Mesenchymal stem cell (in vitro differentiated cells and primary cell): ENCODE measurements at regions not wholly inside any gene's neighbourhood (a gene's known extent, or its start where the extent isn't known, plus 50 kb on each side); places are given as distances from the start of the nearest gene placed in this dataset.
A peak's percentile ranks its signal among the peaks of the same experiment; 100 is the strongest.
"Not testable (repeated sequence)": the region's sequence is repeated elsewhere in the genome, so short reads cannot be mapped to it uniquely, and the experiment has no call there.

ENCODE experiments used
- DNase-seq: peaks from one replicate; pipeline ENCODE4 v3.0.0-alpha.2; 2013
- H2AFZ ChIP-seq: one replicate; pipeline ENCODE4 v1.6.1; 2013; ENCODE audit warnings: low read depth, mild to moderate bottlenecking, control low read depth, inconsistent platforms, low read length, moderate library complexity
- H2AK5ac ChIP-seq: 2 replicates; pipeline ENCODE4 v1.6.1; 2013; ENCODE audit warnings: low read length, moderate library complexity, mild to moderate bottlenecking, inconsistent platforms; ENCODE audit not compliant: severe bottlenecking
- H2BK120ac ChIP-seq: one replicate; pipeline ENCODE4 v1.6.1; 2013; ENCODE audit warnings: low read depth, mild to moderate bottlenecking, inconsistent platforms, low read length, moderate library complexity
- H2BK12ac ChIP-seq, 2 experiments: one replicate each; pipeline ENCODE4 v1.6.1; 2013; ENCODE audit warnings: inconsistent platforms in 2 of 2, low read length in 2 of 2, mild to moderate bottlenecking in 2 of 2, moderate library complexity in 2 of 2, control low read depth in 1 of 2
- H2BK15ac ChIP-seq: one replicate; pipeline ENCODE4 v1.6.1; 2013; ENCODE audit warnings: mild to moderate bottlenecking, low read depth, inconsistent platforms; ENCODE audit not compliant: poor library complexity, severe bottlenecking
- H2BK5ac ChIP-seq: 2 replicates; pipeline ENCODE4 v1.6.1; 2013; ENCODE audit warnings: low read depth, mild to moderate bottlenecking, low read length, control low read depth, inconsistent platforms; ENCODE audit not compliant: poor library complexity, severe bottlenecking
- H3K14ac ChIP-seq, 2 experiments: one replicate each; pipeline ENCODE4 v1.6.1; 2013; ENCODE audit warnings: inconsistent platforms in 2 of 2, low read length in 2 of 2, control low read depth in 1 of 2, mild to moderate bottlenecking in 1 of 2, moderate library complexity in 1 of 2
- H3K18ac ChIP-seq, 2 experiments: one replicate each; pipeline ENCODE4 v1.6.1; 2013; ENCODE audit warnings: inconsistent platforms in 2 of 2, low read length in 2 of 2, control low read depth in 1 of 2, low read depth in 1 of 2, mild to moderate bottlenecking in 1 of 2
- H3K23ac ChIP-seq, 2 experiments: one replicate each; pipeline ENCODE4 v1.6.1; 2013; ENCODE audit warnings: inconsistent platforms in 2 of 2, low read length in 2 of 2, mild to moderate bottlenecking in 2 of 2, moderate library complexity in 2 of 2, control low read depth in 1 of 2
- H3K27ac ChIP-seq: 2 replicates; pipeline ENCODE4 v1.5.1; 2013; ENCODE audit warnings: mild to moderate bottlenecking, moderate library complexity, low read length, control low read depth, inconsistent platforms; ENCODE audit not compliant: poor library complexity, severe bottlenecking
- H3K27me3 ChIP-seq, 2 experiments: 2 replicates each; pipeline versions ENCODE4 v1.6.1 to v1.7.0; 2013; ENCODE audit warnings: low read length in 2 of 2, mild to moderate bottlenecking in 2 of 2, moderate library complexity in 2 of 2, control low read depth in 1 of 2, inconsistent platforms in 1 of 2; ENCODE audit not compliant: control insufficient read depth in 1 of 2, insufficient read depth in 1 of 2
- H3K36me3 ChIP-seq, 2 experiments: 2 replicates each; pipeline versions ENCODE4 v1.6.1 to v1.7.0; 2013; ENCODE audit warnings: low read length in 2 of 2, control low read depth in 1 of 2, inconsistent platforms in 1 of 2, low read depth in 1 of 2, mild to moderate bottlenecking in 1 of 2; ENCODE audit not compliant: insufficient read depth in 2 of 2, control insufficient read depth in 1 of 2
- H3K4ac ChIP-seq, 2 experiments: one replicate each; pipeline ENCODE4 v1.6.1; 2013; ENCODE audit warnings: inconsistent platforms in 2 of 2, low read length in 2 of 2, mild to moderate bottlenecking in 2 of 2, moderate library complexity in 2 of 2, control low read depth in 1 of 2, low read depth in 1 of 2
- H3K4me1 ChIP-seq: 2 replicates; pipeline ENCODE4 v1.6.1; 2013; ENCODE audit warnings: low read depth, low read length, control low read depth; ENCODE audit not compliant: control insufficient read depth, insufficient read depth
- H3K4me2 ChIP-seq: 2 replicates; pipeline ENCODE4 v1.6.1; 2013; ENCODE audit warnings: low read length, mild to moderate bottlenecking, inconsistent platforms; ENCODE audit not compliant: poor library complexity, severe bottlenecking
- H3K4me3 ChIP-seq, 2 experiments: 2 replicates each; pipeline versions ENCODE4 v1.5.1 to v1.7.0; 2013; ENCODE audit warnings: low read length in 2 of 2, mild to moderate bottlenecking in 2 of 2, control low read depth in 1 of 2, low read depth in 1 of 2; ENCODE audit not compliant: insufficient read depth in 1 of 2
- H3K79me1 ChIP-seq: replicated peaks from 2 replicates; pipeline ENCODE4 v1.6.1; 2013; ENCODE audit warnings: mild to moderate bottlenecking, control low read depth, low read length, inconsistent platforms; ENCODE audit not compliant: poor library complexity, severe bottlenecking
- H3K9ac ChIP-seq: 2 replicates; pipeline ENCODE4 v1.7.0; 2013; ENCODE audit warnings: mild to moderate bottlenecking, low read length, moderate library complexity
- H3K9me3 ChIP-seq: 2 replicates; pipeline ENCODE4 v1.7.0; 2013; ENCODE audit warnings: mild to moderate bottlenecking, low read length; ENCODE audit not compliant: control insufficient read depth
- H4K8ac ChIP-seq: one replicate; pipeline ENCODE4 v1.6.1; 2013; ENCODE audit warnings: inconsistent platforms, mild to moderate bottlenecking, low read length, moderate library complexity
- H4K91ac ChIP-seq: one replicate; pipeline ENCODE4 v1.6.1; 2013; ENCODE audit warnings: mild to moderate bottlenecking, low read length, inconsistent platforms
- WGBS: methylation state at CpG from one replicate; pipeline ENCODE4 v1.1.7; 2013; ENCODE audit warnings: mixed read lengths; 5-methylcytosine and 5-hydroxymethylcytosine counted together

DNA sequence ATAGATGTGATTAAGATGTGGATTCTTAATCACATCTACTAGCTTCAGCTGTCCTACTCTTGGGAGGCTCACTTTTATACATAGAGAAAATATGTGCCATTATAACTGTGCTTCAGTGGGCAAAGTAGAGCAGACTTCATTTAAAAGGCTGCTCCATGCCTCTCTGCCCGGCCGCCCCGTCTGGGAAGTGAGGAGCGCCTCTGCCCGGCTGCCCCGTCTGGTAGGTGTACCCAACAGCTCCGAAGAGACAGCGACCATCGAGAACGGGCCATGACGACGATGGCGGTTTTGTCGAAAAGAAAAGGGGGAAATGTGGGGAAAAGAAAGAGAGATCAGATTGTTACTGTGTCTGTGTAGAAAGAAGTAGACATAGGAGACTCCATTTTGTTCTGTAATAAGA, 126.4 kb downstream of the TMX1 start:
- not testable (repeated sequence) for H3K27me3 ChIP-seq, H3K36me3 ChIP-seq, H3K4ac ChIP-seq, H3K4me2 ChIP-seq, H2BK120ac ChIP-seq, H2BK12ac ChIP-seq, H3K18ac ChIP-seq, H4K8ac ChIP-seq, H2AFZ ChIP-seq, H3K79me1 ChIP-seq, H3K14ac ChIP-seq, H2BK15ac ChIP-seq, H3K23ac ChIP-seq, DNase-seq, H3K9ac ChIP-seq, H4K91ac ChIP-seq, H3K9me3 ChIP-seq
- Histone ChIP-seq H3K4me3 (peak overlapping the region in 1 of 2 experiments; percentile 22), H3K27ac (peak overlapping the region; percentile 27), H3K4me1 (peaks cover 11% of the 10 kb centered on the region), H2BK5ac (peak overlapping the region; percentile 61), H2AK5ac (peak overlapping the region; percentile 86)
- WGBS: 96% methylated on average over 7 of the region's 14 CpGs

DNA sequence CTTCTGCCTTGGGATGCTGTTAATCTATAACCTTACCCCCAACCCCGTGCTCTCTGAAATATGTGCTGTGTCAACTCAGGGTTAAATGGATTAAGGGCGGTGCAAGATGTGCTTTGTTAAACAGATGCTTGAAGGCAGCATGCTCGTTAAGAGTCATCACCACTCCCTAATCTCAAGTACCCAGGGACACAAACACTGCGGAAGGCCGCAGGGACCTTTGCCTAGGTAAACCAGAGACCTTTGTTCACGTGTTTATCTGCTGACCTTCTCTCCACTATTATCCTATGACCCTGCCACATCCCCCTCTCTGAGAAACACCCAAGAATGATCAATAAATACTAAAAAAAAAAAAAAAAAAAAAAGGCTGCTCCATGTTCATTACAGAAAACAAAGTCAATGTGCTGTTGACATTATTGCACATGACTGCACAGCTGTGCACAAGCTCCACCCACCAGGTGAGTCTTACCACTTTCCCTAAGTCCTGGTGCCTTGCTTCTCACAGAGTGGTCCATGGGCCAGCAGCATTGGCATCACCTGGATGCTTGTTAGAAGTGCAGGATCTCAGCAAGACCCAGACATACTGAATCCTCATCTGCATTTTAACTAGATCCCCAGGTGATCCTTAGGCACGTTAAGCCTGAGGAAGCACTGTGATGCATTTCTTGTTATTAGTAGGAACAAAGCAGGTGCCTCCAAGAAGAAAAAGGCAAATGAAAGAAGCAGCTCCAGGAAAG, 127.0 kb downstream of the TMX1 start:
- WGBS: 22% methylated on average over 1 of the region's 7 CpGs
- not testable (repeated sequence) for DNase-seq

DNA sequence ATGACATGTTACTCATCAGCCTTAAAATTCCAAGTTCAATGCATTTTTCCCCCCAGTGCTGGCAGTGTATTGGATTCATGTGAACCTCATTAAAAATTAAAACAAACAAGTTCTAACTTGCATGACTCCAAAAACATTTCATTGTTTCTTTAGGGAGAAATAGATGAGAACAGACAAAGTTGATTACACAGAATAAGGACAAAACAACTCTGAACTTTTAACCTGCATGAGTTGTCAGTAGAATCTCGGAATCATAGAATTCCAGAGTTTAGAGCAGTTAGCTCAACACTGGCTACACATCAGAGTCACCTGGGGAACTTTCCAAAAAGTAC, 127.5 kb downstream of the TMX1 start:
- Histone ChIP-seq H3K4me1 (peaks cover 11% of the 10 kb centered on the region), H2BK15ac (no peak overlapping the region), H2BK5ac (no peak overlapping the region), H3K4ac (no peak overlapping the region), H3K4me3 (no peak overlapping the region), H3K36me3 (no peaks in the 10 kb centered on the region), H3K23ac (no peak overlapping the region), H3K14ac (no peak overlapping the region), H3K4me2 (no peak overlapping the region), H4K8ac (no peak overlapping the region), H3K9ac (peak overlapping the region; percentile 68), H3K9me3 (no peaks in the 10 kb centered on the region), H2AFZ (no peak overlapping the region), H2BK12ac (no peak overlapping the region), H3K27ac (peak overlapping the region; percentile 91), H3K18ac (no peak overlapping the region), H2BK120ac (no peak overlapping the region), H3K27me3 (no peaks in the 10 kb centered on the region), H4K91ac (no peak overlapping the region), H3K79me1 (no peaks in the 10 kb centered on the region), H2AK5ac (peak overlapping the region; percentile 96)
- WGBS: 79% methylated on average over 1 of the region's 1 CpG
- DNase-seq: no peak

More for the DNA sequence above, 127.0 kb downstream of the TMX1 start:
- not testable (repeated sequence) for H3K4ac ChIP-seq, H2BK120ac ChIP-seq, H3K36me3 ChIP-seq, H3K4me2 ChIP-seq, H3K9me3 ChIP-seq, H2AFZ ChIP-seq, H3K79me1 ChIP-seq, H3K27me3 ChIP-seq, H3K23ac ChIP-seq, H2BK15ac ChIP-seq, H4K8ac ChIP-seq, H4K91ac ChIP-seq
- Histone ChIP-seq H3K27ac (peak overlapping the region; percentile 91), H3K18ac (peak overlapping the region in 1 of 2 experiments; percentile 43), H3K9ac (peak overlapping the region; percentile 68), H2BK5ac (peak overlapping the region; percentile 77), H2BK12ac (peak overlapping the region in 1 of 2 experiments; percentile 37), H2AK5ac (peak overlapping the region; percentile 96), H3K14ac (peak overlapping the region in 1 of 2 experiments; percentile 44), H3K4me1 (peaks cover 11% of the 10 kb centered on the region), H3K4me3 (peak overlapping the region in 1 of 2 experiments; percentile 17)

DNA sequence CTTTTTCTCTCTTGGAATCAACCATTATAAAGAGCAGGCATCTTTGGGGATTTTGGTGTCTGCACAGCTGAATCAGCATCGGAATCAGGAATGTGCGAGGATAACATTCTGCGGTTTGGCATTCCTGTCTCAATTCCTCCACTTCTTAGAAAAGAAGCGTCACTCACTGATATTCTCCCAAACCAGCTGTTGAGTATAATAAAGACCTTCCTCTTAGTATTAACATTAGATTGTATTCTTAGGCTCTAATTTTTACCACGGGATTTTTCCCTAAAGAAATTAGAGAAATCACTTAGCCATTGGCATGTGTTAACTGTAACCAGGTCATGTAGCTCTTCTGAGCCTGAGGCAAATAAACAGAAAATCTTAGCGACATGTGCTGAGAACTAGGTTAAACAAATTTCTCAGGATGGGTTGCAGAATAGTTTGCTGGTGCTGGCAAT, 128.7 kb downstream of the TMX1 start:
- 74% methylated on average over 5 of the region's 6 CpGs for WGBS
- H3K18ac ChIP-seq: no peak overlapping the region
- no peak overlapping the region for H2AFZ ChIP-seq
- H4K8ac ChIP-seq: no peak overlapping the region
- H4K91ac ChIP-seq: no peak overlapping the region
- peak overlapping the region; percentile 68 for H3K9ac ChIP-seq
- H2BK15ac ChIP-seq: no peak overlapping the region
- H3K79me1 ChIP-seq: no peaks in the 10 kb centered on the region
- H2BK12ac ChIP-seq: no peak overlapping the region
- peak overlapping the region; percentile 88 for H2BK5ac ChIP-seq
- no peak overlapping the region for H3K14ac ChIP-seq
- H3K4ac ChIP-seq: no peak overlapping the region
- H3K4me2 ChIP-seq: peak overlapping the region; percentile 11
- peak overlapping the region; percentile 76 for H2AK5ac ChIP-seq
- no peak overlapping the region for H2BK120ac ChIP-seq
- peak overlapping the region in 1 of 2 experiments; percentile 35 for H3K4me3 ChIP-seq
- peak overlapping the region; percentile 97 for H3K27ac ChIP-seq
- peak; percentile 61 for DNase-seq
- no peaks in the 10 kb centered on the region for H3K9me3 ChIP-seq
- no peaks in the 10 kb centered on the region for H3K36me3 ChIP-seq
- no peak overlapping the region for H3K23ac ChIP-seq
- peaks cover 11% of the 10 kb centered on the region for H3K4me1 ChIP-seq
- no peaks in the 10 kb centered on the region for H3K27me3 ChIP-seq
